IPS-20b (cell line): ENCODE measurements at regions not wholly inside any gene's neighbourhood (a gene's known extent, or its start where the extent isn't known, plus 50 kb on each side); places are given as distances from the start of the nearest gene placed in this dataset.

Source experiments
- H3K27ac ChIP-seq: one replicate; pipeline ENCODE4 v1.5.1; 2013; ENCODE audit warnings: low read length
- H3K27me3 ChIP-seq: 2 replicates; pipeline ENCODE4 v1.6.1; 2013; ENCODE audit warnings: mild to moderate bottlenecking, low read length, inconsistent platforms; ENCODE audit not compliant: insufficient read depth
- H3K36me3 ChIP-seq: 2 replicates; pipeline ENCODE4 v1.6.1; 2013; ENCODE audit warnings: low read depth, mild to moderate bottlenecking, inconsistent platforms, low read length, moderate library complexity; ENCODE audit not compliant: insufficient read depth
- H3K4me1 ChIP-seq: 2 replicates; pipeline ENCODE4 v1.6.1; 2013; ENCODE audit warnings: mild to moderate bottlenecking, control low read depth, inconsistent platforms, low read length, moderate library complexity; ENCODE audit not compliant: insufficient read depth
- H3K4me3 ChIP-seq: 2 replicates; pipeline ENCODE4 v1.5.1; 2013; ENCODE audit warnings: mild to moderate bottlenecking, low read length, inconsistent platforms
- H3K9ac ChIP-seq: 2 replicates; pipeline ENCODE4 v1.6.1; 2013; ENCODE audit warnings: low read depth, mild to moderate bottlenecking, inconsistent platforms, low read length, moderate library complexity
- H3K9me3 ChIP-seq: 2 replicates; pipeline ENCODE4 v1.6.1; 2013; ENCODE audit warnings: mild to moderate bottlenecking, low read depth, low read length, inconsistent platforms; ENCODE audit not compliant: insufficient read depth

DNA sequence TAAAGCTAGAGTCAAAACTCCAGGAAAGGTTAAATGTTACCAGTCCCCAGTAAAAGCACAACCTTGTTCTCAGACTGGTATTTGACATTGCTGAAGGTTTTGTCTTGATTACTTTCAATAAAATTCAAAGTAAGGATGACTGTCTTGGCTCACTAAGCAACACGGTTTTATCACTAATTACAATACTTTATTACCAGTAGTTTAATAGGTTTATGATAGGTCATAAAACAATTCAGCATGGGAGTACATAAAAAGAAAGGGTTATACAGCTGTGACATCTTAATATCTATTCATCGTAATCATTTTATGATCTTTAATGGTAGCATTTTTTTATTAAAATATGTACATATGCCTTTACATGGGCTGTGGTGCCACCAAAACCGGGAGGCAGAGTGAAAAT is 370.7 kb upstream of the IRX2 start:
- Histone ChIP-seq H3K27ac (no peak overlapping the region), H3K27me3 (peaks cover 53% of the 10 kb centered on the region; the same call in 1 of the 2 replicates), H3K36me3 (no peaks in the 10 kb centered on the region), H3K4me1 (peaks cover 74% of the 10 kb centered on the region), H3K9me3 (no peaks in the 10 kb centered on the region), H3K9ac (peak overlapping the region; percentile 62; the same call in 1 of the 2 replicates), H3K4me3 (peak overlapping the region; percentile 38; the same call in 1 of the 2 replicates)

DNA sequence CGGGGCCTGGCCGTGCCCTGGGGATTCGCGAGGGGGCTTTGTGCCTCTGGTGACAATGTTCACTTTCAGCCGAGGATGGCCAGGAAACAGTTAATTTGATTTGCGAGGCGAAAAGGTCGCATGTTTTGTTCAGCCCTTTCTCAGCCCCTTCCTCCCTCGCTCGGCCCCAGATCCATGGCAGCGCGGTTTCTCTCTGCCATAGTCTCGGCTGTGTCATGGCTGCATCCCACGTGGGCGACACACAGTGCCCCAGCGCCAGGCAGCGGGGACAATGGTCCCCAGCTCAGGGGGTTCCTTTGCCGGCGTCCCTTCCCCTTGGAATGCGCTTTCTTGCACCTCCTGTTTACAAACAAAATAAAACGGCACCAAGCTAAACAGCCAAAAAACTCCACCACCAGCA is 370.3 kb upstream of the IRX2 start:
- Histone ChIP-seq H3K9me3 (no peaks in the 10 kb centered on the region), H3K27ac (no peak overlapping the region), H3K9ac (peak overlapping the region; percentile 62; the same call in 1 of the 2 replicates), H3K27me3 (peaks cover 57% of the 10 kb centered on the region; the same call in 1 of the 2 replicates), H3K4me1 (peaks cover 78% of the 10 kb centered on the region), H3K36me3 (no peaks in the 10 kb centered on the region), H3K4me3 (peak overlapping the region; percentile 38; the same call in 1 of the 2 replicates)

DNA sequence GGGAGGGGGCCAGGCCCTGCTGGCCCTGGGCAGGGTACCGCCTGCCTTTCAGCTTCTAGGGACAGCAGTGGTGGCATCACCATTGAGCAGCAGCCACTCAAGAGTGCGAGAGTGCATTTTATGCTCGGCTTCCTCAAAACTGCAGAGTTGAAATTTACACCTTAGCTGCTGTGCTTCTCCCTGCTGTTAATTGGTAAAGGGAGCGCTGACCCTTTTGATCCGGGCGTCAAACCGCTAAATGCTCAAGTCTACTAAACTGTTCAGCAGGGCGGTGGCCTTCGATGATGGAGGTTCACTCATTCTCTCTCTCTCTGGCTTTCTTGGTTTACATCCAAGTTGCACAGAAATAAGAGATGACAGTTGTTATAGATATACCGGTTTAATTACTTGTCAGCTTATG is 368.6 kb upstream of the IRX2 start:
- H3K27me3 ChIP-seq, result peaks cover 73% of the 10 kb centered on the region; the same call in 1 of the 2 replicates
- no peak overlapping the region for H3K4me3 ChIP-seq
- no peaks in the 10 kb centered on the region for H3K9me3 ChIP-seq
- no peak overlapping the region for H3K27ac ChIP-seq
- H3K4me1 ChIP-seq, result peaks cover 89% of the 10 kb centered on the region
- H3K36me3 ChIP-seq, result no peaks in the 10 kb centered on the region
- no peak overlapping the region for H3K9ac ChIP-seq

DNA sequence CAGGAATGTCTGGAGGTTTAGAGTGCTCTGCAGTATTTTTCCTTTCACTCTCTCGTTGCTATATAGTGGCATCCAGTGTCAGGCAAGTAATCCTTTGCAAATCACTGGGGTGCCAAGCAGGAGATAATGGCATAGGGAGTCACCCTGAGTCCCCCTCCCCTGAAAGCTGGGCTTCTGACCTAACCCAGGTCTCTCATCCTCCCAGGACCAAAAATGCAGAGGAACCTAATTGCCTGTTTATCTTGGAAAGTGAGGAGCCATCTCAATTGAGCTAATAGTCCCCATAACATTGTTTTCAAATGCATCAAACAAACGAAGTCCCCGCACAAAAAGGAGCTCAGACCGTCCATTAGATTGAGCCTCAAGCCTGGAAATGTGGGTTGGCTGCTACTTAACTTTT is 368.0 kb upstream of the IRX2 start:
- no peak overlapping the region for H3K27ac ChIP-seq
- H3K36me3 ChIP-seq, result no peaks in the 10 kb centered on the region
- no peak overlapping the region for H3K9ac ChIP-seq
- peaks cover 73% of the 10 kb centered on the region; the same call in 1 of the 2 replicates for H3K27me3 ChIP-seq
- peak overlapping the region; percentile 46; the same call in 1 of the 2 replicates for H3K4me3 ChIP-seq
- no peaks in the 10 kb centered on the region for H3K9me3 ChIP-seq
- peaks cover 83% of the 10 kb centered on the region for H3K4me1 ChIP-seq

DNA sequence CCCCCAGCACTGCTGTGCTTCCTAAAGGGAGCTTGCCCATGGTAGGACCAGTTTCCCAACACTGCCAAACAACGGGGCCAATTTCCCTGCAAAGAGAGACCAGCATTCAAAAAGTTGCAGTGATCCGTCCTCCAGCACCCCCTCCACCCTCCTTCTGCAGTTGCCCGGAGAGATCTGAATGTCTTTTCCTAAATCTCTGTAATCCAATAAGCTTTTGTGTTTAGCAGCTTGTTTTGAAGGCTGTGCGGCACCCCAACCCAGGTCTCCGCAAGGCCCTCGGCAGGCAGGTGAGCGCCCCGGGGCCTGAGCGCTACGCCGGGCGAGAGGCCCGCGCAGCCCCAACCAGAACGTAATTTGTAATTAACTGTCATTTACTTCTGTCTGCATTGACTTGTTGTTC is 366.9 kb upstream of the IRX2 start:
- peaks cover 73% of the 10 kb centered on the region; the same call in 1 of the 2 replicates for H3K27me3 ChIP-seq
- H3K4me1 ChIP-seq, result peaks cover 74% of the 10 kb centered on the region
- H3K27ac ChIP-seq, result peak overlapping the region; percentile 43
- no peaks in the 10 kb centered on the region for H3K36me3 ChIP-seq
- H3K9me3 ChIP-seq, result no peaks in the 10 kb centered on the region
- H3K4me3 ChIP-seq, result peak overlapping the region; percentile 46; the same call in 1 of the 2 replicates
- H3K9ac ChIP-seq, result peak overlapping the region; percentile 31

DNA sequence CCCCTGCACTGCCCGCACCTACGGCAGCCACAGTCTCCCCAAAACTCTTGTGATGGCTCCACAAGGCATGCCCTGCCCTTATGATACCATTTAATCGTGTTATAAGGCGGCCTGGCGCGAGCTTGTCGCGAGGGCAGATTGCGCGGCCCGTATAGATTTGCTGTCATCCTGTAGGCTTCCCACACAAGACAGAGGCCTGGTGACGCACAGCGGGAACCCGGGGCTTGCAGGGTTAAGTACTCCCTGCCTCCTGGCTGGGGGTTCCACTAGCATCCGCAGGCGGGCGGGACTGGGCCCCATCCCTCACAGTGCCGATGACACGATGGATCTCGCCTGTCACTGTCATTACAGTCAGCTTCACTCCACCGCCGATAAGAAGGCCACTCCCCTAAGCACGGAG is 364.9 kb upstream of the IRX2 start:
- H3K36me3 ChIP-seq, result no peaks in the 10 kb centered on the region
- no peak overlapping the region for H3K9ac ChIP-seq
- peaks cover 55% of the 10 kb centered on the region for H3K4me1 ChIP-seq
- peaks cover 57% of the 10 kb centered on the region; the same call in 1 of the 2 replicates for H3K27me3 ChIP-seq
- no peak overlapping the region for H3K4me3 ChIP-seq
- H3K9me3 ChIP-seq, result no peaks in the 10 kb centered on the region
- H3K27ac ChIP-seq, result no peak overlapping the region

DNA sequence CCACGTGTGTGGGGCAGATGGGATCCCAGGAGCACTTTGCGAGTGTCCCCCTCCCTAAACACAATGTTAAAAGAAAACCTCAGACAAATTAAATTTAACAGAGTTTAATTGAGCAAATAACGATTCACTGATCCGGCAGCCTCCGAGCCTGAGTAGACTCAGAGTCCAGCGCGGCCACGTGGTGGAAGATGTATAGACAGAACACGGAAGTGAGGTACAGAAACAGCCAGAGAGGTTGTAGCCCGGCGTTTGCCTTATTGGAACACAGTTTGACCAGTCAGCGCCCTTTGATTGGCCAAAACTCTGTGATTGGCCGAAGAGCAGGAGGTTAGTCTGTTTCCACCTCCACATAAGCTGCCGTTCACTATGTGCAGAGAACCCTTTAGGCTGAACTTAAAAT is 363.0 kb upstream of the IRX2 start:
- Histone ChIP-seq H3K36me3 (no peaks in the 10 kb centered on the region), H3K27me3 (peaks cover 38% of the 10 kb centered on the region; the same call in 1 of the 2 replicates), H3K9ac (no peak overlapping the region), H3K4me1 (peaks cover 42% of the 10 kb centered on the region), H3K9me3 (no peaks in the 10 kb centered on the region), H3K4me3 (no peak overlapping the region), H3K27ac (no peak overlapping the region)

DNA sequence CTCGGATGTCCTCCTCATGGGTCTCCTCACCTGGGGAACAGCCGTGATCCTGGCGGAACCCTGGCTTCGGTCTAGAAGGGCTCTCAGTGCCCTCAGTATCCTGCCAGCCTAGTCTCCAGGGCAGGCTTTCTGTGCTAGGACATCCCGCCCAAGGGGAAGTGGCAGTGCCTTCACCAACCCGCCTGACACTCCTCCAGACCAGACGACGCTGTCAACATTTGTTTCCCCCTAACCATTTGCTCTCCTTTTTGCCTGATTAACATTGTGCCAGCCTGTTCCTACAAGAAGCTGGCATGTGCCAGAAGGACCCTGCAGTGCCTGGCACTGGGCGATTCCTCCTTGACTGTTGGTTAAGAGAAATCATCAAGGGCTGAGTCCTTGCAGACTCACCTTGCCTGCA is 358.9 kb upstream of the IRX2 start:
- H3K4me3 ChIP-seq, result no peak overlapping the region
- H3K27me3 ChIP-seq, result peaks cover 2% of the 10 kb centered on the region
- no peaks in the 10 kb centered on the region for H3K36me3 ChIP-seq
- peaks cover 27% of the 10 kb centered on the region for H3K4me1 ChIP-seq
- no peak overlapping the region for H3K27ac ChIP-seq
- no peaks in the 10 kb centered on the region for H3K9me3 ChIP-seq
- H3K9ac ChIP-seq, result no peak overlapping the region

DNA sequence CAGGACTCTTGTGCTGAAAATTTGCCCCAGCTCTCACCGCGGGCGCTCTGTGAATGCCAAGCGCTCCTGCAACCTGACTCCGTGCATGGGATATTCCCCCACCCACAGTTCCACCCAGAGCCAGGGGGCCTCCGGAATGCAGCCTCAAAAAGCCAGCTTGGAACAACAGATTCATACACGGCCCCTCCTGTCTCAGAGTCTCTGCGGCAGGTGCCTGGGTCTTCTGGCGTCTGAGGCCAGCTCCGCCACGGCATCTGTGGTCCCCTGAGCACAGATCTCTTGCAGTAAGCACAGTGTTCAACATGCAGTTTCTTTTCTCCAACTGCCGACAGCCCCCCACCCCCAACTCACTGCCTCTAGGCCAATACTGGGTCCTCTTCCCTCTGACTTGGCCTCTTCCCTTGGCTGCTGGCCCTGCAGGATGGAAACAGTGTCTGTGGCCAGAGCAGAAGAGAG is 355.7 kb upstream of the IRX2 start:
- Histone ChIP-seq H3K27ac (peak overlapping the region; percentile 12), H3K36me3 (no peaks in the 10 kb centered on the region), H3K9ac (no peak overlapping the region; the same call in 1 of the 2 replicates), H3K4me3 (peak overlapping the region; percentile 6; the same call in 1 of the 2 replicates), H3K27me3 (no peaks in the 10 kb centered on the region; the same call in none of the 2 replicates), H3K4me1 (peaks cover 56% of the 10 kb centered on the region), H3K9me3 (no peaks in the 10 kb centered on the region)

DNA sequence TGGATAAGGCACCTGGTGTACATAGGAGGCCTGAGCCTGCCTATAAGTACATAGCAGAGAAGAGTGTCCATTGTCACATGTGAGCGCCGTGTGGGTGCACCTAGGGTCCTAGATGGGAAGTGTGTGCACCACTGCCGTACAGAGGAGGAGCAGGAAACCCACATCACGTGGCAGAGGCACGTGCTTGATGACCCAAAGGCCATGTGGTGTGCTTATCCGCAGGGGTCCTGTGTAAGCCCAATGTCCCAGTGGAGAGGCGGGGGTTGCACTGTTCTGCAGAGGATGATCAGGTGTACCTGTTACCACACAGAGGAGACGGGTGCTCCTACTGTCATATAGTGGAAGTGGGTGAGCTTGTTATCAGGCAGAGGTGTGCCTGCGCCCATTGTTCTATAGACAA is 354.1 kb upstream of the IRX2 start:
- H3K27me3 ChIP-seq, result no peaks in the 10 kb centered on the region; the same call in none of the 2 replicates
- H3K9ac ChIP-seq, result peak overlapping the region; percentile 33; the same call in 1 of the 2 replicates
- H3K27ac ChIP-seq, result no peak overlapping the region

DNA sequence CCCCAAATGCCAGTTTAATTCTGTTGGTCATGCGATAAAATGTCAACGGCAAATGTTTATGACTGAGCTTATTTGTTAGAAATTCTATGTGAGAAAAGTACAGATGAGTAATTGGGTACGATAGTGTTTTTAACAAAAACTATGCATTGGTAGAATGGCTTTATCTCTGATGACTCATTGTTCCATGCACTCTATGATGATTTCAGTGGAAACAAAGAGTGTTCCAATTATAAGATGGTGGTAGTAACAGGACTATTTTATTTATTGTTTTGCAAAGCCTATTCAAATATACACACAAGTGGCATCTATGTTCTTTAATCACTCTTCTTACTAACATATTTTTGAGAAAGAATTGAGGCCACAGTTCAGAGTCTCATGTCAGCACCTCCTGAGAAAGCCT is 353.7 kb upstream of the IRX2 start:
- H3K9ac ChIP-seq, result peak overlapping the region; percentile 77; the same call in 1 of the 2 replicates
- H3K4me3 ChIP-seq, result no peak overlapping the region
- H3K36me3 ChIP-seq, result no peaks in the 10 kb centered on the region
- no peaks in the 10 kb centered on the region for H3K9me3 ChIP-seq
- peaks cover 67% of the 10 kb centered on the region for H3K4me1 ChIP-seq
- no peak overlapping the region for H3K27ac ChIP-seq
- H3K27me3 ChIP-seq, result no peaks in the 10 kb centered on the region; the same call in none of the 2 replicates

More for the DNA sequence above, 354.1 kb upstream of the IRX2 start:
- H3K9me3 ChIP-seq, result no peaks in the 10 kb centered on the region
- no peaks in the 10 kb centered on the region for H3K36me3 ChIP-seq
- H3K4me3 ChIP-seq, result no peak overlapping the region
- peaks cover 65% of the 10 kb centered on the region for H3K4me1 ChIP-seq

DNA sequence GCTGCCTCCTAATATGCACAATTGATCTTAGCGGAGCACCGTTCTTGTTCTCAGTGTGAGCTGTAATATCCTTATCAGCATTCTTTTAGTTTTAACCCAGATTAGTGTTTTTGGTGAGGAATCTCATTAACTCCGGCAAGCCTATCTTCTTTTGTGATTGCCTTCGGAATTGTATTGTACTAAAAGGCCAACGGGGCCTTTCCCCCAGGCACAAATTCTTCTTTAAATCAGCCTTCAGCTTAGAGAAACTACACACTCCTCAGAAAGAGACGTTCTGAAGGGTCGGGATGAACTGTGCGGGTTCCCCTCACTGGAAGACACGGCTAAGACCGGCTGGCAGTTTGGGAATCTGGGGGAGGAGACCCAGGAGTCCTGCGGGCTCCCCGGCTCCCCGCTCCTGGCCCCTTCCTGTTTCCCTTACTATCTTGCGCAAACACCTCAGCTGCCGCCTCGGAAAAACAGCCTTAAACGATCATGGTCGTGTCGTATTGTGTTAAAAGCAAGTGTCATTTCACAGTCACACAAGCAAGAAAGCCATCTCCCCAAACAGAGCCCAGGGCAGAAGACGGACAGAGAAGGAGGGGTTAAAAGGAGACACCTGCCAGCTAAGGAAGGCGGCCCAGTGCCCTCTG is 353.1 kb upstream of the IRX2 start:
- Histone ChIP-seq H3K36me3 (no peaks in the 10 kb centered on the region), H3K9me3 (no peaks in the 10 kb centered on the region), H3K4me3 (peak overlapping the region; percentile 1; the same call in 1 of the 2 replicates), H3K27ac (peak overlapping the region; percentile 33), H3K27me3 (no peaks in the 10 kb centered on the region; the same call in none of the 2 replicates), H3K9ac (peak overlapping the region; percentile 77; the same call in 1 of the 2 replicates), H3K4me1 (peaks cover 67% of the 10 kb centered on the region)
